Left ventricle myocardium superior (tissue), 1 donor: ENCODE measurements at regions not wholly inside any gene's neighbourhood (a gene's known extent, or its start where the extent isn't known, plus 50 kb on each side); places are given as distances from the start of the nearest gene placed in this dataset.
A peak's percentile ranks its signal among the peaks of the same experiment; 100 is the strongest.
"Not testable (repeated sequence)": the region's sequence is repeated elsewhere in the genome, so short reads cannot be mapped to it uniquely, and the experiment has no call there.

Source experiments
- ATAC-seq: fragments of 200-7000 bp; cut with Tn5 transposase; one replicate; pipeline ENCODE4 v1.9.1; 2020; ENCODE audit warnings: mild to moderate bottlenecking, moderate library complexity
- DNase-seq: peaks from one replicate; pipeline ENCODE4 v3.0.0-alpha.2; 2020
- intact Hi-C: fragments of 100-400 bp; cut with micrococcal nuclease; formaldehyde crosslinking; loops from one replicate; pipeline ENCODE4 v1.11.0; 2022
- donor health status: DM: no; HTN: yes; CAD: no; lungs with severe emphysema.

DNA sequence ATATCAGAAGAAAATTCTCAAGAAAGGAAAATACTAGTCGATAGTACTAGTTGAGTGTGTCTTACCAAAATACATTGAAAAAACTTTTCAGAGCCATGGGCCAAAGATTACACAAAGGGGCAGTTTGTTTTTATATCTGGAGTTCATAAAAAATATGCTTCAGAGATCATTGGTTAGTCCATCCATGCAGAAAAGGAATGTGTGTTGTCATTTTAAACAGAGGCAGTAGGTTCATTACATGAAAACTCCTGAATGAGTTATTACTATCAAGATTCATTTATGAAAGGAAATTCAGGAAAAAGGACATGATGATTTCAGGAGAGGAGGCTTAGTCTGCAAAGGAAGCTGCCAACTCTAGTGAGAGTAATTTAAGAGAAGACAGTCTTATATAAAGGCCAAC is 354.8 kb downstream of the AEBP2 start:
- intact Hi-C loops, result no loop called here
- ATAC-seq, result no peak
- no peak for DNase-seq

GRCh38 chr12:19799216-19799615 is 359.9 kb downstream of the AEBP2 start:
- no peak for ATAC-seq
- no peak for DNase-seq
- intact Hi-C loops, result no loop called here

DNA sequence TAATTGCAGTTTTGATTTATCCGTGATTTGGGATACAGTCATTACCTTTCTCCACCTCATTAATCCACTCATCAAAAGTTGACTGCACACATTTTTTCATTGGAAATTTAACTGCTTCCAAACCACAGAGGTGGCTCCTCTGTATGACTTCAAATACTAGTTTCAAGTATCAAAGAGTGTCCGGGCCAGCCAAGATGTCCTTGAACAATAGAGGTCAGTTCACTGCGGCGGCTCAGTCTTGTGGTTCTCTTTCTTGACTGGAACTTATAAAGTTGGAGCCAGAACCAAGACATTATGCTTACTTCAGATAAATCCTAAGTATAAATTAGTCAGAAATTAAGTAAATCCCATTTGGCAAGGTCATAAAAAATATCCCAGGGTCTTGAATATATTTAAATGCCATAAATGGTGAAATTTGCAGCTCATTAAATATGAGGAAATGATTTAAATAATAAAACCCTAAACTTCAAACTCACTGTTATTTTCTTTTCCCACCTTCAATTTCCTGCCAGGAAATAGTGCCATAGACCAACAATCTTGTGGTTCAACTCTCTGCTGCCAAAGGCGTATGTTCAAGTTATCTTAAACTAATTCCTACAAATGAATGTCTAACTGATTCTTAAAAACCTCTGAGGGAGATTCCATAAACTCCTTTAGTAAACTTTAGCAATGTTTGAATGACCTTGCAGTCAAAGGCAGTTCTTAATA is 360.8 kb downstream of the AEBP2 start:
- DNase-seq, result no peak
- ATAC-seq, result no peak
- intact Hi-C loops, result no loop called here

- peak; percentile 67 for ATAC-seq
- no peak for DNase-seq
- intact Hi-C loops, result no loop called here
Observed at GRCh38 chr12:19800884-19801283, 361.6 kb downstream of the AEBP2 start.

GRCh38 chr12:19801941-19802340 is 362.6 kb downstream of the AEBP2 start:
- DNase-seq (no peak), ATAC-seq (no peak)
- intact Hi-C loops, result no loop called here

DNA sequence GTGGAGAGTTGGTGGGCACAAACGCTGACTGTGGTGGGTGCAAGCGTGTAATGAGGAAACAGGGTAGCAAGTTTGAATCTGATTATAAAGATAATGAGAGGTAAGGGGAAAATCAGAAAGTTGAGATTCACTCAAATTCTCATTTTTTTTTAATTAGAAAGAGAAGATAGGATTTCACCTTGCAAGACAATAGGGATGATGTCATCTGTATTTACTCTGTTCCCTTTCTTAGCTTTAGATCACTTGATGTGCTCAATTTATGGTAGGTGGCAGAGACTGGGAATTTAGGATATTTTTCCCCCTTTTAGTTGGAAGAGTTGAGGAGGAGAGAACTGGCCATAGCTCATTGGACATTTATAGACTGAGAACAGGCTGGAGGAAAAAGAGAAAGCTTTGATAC is 363.6 kb downstream of the AEBP2 start:
- intact Hi-C loops, result no loop called here
- ATAC-seq, result no peak

DNA sequence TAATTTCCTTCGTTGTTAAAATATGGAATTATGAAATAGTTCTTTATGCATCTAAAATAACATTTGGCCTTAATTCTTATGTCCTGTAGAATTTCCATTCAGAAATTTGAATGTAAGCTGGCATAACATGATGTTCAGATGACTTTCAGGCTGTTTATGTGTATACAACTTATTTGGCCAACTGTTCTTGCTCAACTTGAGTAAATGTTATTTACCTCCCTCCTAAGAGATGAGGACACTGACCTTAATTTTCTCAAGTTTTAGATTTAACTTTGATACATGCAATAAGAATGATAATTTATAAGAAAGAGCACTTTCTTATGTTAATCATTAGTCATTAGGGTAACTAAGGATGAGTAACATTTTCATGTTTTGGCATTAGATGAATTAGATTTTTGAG is 365.4 kb downstream of the AEBP2 start:
- no peak for DNase-seq
- ATAC-seq, result no peak
- intact Hi-C loops, result no loop called here

More for the DNA sequence above, 363.6 kb downstream of the AEBP2 start:
- DNase-seq, result no peak

- intact Hi-C loops, result no loop called here
- ATAC-seq, result no peak
- DNase-seq, result no peak
Observed at GRCh38 chr12:19808371-19808770, 369.1 kb downstream of the AEBP2 start.

DNA sequence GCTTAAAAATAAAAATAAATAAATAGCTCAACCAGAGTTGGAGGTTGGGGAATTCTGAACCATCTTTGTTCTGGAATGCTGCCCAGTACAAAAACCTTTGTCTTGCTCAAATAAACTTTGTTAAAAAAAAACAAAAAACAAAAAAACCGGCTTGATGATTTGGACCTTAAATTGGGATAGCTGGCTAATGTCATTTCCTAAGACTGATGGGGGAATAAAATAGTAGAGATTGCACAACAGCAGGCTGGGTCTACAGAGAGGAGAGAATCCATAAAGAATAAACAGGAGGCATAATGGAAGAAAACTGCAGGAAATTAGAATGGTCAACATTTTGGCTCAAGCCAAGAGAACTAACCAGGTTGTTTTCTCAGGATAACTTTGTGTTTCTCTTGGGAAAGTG is 370.9 kb downstream of the AEBP2 start:
- DNase-seq (no peak), ATAC-seq (peak; percentile 71)
- intact Hi-C loops, result no loop called here

DNA sequence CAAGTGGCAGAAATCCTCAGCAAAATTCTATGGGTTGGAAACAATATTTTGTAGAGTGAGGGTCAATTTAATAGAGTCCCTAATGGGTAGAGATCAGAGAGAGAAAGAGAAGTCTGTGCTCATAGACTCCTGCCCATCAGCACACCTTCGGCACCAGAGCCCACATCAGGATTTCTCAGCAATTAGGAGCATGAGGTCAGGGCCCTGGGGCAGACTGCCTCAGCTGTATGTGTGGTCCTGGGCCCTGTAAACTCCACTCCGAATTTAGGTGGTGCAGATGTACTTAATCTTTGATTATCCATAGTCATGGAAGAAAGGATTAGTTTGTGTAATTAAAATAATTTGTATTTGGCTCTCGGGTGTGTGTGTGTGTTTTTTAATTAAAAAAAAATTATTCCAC is 372.6 kb downstream of the AEBP2 start:
- no peak for DNase-seq
- intact Hi-C loops, result no loop called here
- no peak for ATAC-seq

DNA sequence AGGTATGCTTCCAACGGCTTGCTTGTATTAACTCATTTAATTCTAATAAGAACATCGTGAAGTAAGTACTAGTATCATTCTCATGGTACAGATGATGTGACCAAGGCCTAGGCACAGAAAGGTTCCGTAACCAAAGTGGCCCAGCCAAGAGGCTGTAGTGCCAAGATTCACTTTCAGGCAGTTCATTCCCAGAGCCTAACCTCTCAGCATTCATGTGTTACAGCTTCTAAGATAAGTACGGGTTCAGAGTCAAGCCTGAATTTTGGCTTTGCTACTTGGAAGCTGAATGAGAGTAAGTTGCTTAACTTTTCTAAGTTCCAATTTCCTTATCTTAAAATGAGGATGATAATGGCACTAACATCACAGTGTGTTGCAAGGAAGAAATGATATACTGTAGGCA is 379.9 kb downstream of the AEBP2 start:
- intact Hi-C loops, result no loop called here
- ATAC-seq, result peak; percentile 99
- DNase-seq, result peak; percentile 48

DNA sequence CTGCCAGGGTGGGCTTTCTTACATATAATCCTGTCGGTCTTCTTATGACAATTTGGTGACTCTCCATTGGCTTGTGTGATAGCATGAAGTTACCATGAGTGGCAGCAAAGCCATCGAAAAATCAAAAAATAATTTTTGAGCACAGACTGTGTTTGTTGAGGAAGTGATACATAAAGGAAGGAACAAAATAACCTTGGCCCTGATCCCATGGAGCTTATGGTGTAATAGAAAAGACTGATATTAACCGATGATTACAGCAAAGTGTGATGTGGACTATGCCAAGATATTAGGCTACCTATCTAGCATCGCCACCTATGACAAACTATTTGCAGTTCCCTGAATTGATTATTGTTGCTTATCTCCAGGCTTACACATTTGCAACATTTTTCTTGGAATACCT is 383.2 kb downstream of the AEBP2 start:
- DNase-seq, result no peak
- intact Hi-C loops, result no loop called here
- no peak for ATAC-seq

- DNase-seq, ATAC-seq, intact Hi-C loops: not testable (repeated sequence)
Observed at GRCh38 chr12:19823326-19823725, 384.0 kb downstream of the AEBP2 start.

GRCh38 chr12:19826980-19827550 is 387.8 kb downstream of the AEBP2 start:
- ATAC-seq (no peak), DNase-seq (no peak)
- intact Hi-C loops, result no loop called here

DNA sequence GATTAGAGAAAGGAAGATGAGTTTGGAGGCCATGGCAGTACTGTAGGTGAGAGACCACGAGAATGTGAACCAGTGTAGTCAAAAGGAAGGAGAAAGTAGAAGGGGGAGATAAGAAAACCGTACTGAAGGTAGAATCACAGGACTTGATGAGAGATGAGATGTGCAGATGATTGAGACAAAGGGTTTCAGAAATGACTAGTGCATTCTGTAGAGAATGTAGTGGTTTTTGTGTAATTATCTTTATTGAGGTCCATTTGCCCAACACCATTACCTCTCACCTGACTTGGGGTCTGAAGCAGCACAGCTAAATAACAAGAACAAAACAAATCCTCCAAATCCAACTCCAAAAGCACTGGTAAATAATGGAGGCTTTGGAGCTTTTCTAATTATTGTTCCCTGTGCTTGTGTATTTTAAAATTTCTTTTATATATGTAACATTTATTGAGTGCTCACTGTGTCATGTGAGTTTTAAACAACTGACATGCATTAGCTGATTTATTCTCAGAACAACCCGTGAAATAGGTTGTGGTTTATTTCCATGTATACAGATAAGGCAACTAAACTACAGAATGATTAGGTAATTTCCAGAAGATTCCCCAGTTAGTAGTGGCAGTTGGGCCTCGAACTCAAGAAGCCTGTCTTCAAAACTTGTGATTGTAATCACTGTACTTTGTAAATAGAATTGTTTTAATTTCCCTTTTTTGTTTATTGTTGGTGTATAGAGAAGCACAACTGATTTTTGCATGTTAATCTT is 390.0 kb downstream of the AEBP2 start:
- DNase-seq (no peak), ATAC-seq (no peak)
- intact Hi-C loops, result no loop called here

DNA sequence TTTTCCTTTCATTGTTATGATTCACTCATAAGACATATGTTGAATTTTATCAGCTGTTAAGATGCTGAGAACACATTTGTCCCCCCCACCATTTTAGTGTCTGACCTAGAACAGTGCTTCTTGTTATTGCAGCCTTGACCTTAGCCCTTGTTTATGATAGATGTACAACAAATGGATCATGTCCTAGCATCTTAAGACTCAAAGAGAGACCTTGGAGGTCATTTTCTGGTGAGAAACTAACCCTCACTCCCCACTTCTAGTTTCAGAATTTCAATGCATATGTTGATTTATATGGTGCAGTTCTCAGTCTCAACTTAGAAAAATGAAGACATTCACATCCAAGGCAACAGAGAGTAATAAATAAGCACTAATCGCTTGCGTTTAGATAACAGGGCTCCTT is 391.2 kb downstream of the AEBP2 start:
- intact Hi-C loops, result no loop called here
- DNase-seq (no peak), ATAC-seq (no peak)

GRCh38 chr12:19833775-19834501 is 394.6 kb downstream of the AEBP2 start:
- intact Hi-C loops, result no loop called here
- DNase-seq, result no peak
- peak; percentile 68 for ATAC-seq

GRCh38 chr12:19834592-19834991 is 395.3 kb downstream of the AEBP2 start:
- intact Hi-C loops, result no loop called here
- no peak for ATAC-seq
- no peak for DNase-seq

- ATAC-seq, result no peak
- DNase-seq, result no peak
- intact Hi-C loops, result no loop called here
Observed at GRCh38 chr12:19836056-19836455, 396.8 kb downstream of the AEBP2 start.

GRCh38 chr12:19836456-19836855 is 397.2 kb downstream of the AEBP2 start:
- ATAC-seq (no peak), DNase-seq (no peak)
- intact Hi-C loops, result no loop called here
